ENCODE measurements at regions not wholly inside any gene's neighbourhood (a gene's known extent, or its start where the extent isn't known, plus 50 kb on each side); places are given as distances from the start of the nearest gene placed in this dataset.
A peak's percentile ranks its signal among the peaks of the same experiment; 100 is the strongest.
"Not testable (repeated sequence)": the region's sequence is repeated elsewhere in the genome, so short reads cannot be mapped to it uniquely, and the experiment has no call there.

DNA sequence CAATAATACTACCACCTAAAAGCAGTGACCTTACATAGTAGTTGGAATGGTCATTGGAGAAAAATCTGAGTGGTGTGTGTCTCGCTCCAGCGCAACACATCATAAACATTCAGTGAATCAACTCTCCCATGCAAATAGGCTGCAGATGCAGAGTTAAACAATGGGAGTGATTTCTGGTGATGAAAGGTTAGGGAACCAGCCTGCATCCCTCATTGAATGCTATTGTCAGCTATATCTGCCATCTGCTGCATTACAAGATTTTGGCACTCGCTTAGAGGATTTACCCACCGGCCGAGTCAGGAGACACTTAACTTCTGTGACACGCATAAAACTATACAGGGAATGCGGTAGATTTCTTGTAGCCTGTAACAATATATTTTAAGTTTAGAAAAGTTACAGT is 900.9 kb downstream of the FLRT2 start:
- peak; percentile 74 for DNase-seq

DNA sequence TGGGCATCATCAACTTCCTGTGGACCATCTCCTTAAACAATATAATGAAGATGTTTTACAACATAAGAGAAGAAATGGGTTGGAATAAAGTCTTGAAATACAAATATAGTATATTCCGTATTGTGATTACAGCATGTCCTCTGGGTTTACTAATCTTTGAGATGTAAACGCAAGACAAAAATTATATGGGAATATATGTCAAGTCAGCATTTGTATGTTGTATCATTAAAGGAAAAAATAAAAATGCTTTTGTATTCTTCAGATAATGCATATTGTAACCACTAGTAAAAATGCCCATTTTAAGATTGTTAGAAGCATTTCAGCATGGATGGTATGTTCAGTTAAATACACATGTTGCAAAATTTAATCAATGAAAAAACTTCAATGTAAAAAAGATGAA is 893.3 kb downstream of the FLRT2 start:
- no peak for DNase-seq

DNA sequence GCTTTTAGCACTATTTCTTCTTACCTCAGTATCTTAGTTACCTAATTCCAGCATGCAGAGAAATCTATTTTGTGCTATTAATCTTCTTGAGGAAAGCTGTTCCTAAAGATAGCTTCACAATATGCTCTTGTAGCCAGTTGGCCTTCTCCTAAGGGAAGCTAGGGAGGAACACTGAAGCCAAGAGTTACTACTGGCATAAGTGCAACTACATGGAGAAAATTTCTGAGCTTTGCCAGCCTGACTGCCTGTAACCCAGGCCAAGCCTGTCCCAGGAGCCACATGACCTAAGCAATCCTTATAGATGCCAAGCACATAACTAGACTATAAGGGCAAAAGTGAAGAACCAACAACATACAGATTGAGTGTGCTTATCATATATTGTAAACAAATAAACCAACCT is 890.2 kb downstream of the FLRT2 start:
- DNase-seq: no peak

DNA sequence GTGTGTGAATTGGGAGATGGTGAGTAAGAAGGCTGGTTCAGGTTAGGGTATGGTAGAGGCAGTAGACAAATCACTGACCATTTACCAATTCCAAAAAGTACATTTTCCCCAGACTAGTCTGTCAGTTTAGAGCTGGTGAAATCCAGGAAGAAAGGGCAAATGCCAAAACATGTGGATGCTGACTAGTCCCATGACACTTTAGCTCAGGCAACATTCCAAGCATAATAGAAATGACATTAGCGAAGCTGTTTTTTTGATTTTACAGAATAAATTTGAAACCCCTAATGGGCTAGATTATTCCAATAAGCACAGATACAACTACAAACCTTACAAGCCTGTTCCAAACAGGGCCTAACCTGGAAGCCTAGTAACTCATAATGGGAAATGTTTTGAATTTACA is 884.2 kb downstream of the FLRT2 start:
- no peak for DNase-seq

DNA sequence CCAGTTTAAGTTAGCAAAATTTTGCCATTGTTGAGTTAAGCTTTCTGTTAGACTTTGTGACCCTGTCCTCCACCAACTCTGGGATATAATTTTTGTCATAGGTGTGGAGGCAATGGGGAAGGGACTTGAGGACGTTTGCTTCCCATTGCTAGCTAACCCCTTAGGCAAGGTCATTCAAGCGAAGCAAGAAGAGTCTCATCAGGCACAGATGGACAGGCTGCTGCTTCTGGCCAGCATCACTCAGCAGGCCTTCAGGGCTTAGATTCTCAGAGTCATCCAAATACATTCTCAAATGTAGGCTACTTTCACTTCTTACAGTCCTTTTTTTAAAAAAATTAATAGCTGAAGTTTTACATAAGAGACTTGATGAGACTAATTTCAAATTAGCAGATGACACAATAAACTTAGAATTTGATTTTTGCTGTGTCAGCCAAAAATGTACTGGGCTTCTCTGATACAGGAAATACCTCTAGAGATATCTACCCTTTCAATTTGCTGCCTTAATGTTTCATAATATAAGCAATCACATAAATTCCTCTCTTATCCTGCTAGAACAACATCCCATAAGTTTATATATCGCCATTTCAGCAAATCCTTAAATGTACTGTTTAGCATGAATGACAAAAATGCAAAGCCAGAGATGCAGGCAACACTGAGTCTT is 875.2 kb downstream of the FLRT2 start:
- no peak for DNase-seq

DNA sequence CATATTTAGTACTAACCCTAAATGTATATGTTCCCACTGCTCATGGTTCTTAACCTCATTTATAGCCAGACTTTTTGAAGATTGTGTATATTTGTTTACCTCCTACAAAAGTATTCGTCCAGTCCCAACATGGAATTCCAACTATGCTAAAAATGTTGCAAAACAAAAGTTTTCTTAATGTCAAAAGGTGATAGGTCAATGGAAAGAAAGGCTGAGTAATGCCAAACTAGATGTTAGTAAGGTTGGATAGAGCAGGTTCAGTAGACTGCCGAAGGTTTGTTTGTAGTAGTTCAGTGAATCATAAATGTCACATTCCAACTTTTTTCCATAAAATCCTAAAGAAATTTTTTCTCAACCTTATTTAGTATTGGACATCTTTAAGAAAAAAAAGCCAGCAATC is 874.5 kb downstream of the FLRT2 start:
- DNase-seq: no peak

DNA sequence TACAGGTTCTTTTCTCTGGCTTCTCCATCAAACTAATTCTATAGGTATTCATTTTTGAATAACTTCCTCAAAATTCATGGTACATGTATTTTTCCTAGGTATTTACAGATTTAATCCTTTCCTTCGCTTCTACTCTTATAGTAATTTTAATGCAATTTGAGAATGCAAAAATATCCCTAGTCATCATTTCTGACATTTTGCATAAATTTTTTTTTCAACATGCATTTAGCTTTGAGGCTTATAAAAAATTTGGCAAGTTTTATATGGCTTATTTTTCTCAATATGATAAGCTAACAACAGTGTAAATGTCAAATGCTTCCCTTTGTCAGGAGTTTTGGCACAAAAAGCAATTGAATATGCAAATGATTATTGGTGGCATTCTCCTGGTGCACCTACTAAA is 872.6 kb downstream of the FLRT2 start:
- DNase-seq: no peak

DNA sequence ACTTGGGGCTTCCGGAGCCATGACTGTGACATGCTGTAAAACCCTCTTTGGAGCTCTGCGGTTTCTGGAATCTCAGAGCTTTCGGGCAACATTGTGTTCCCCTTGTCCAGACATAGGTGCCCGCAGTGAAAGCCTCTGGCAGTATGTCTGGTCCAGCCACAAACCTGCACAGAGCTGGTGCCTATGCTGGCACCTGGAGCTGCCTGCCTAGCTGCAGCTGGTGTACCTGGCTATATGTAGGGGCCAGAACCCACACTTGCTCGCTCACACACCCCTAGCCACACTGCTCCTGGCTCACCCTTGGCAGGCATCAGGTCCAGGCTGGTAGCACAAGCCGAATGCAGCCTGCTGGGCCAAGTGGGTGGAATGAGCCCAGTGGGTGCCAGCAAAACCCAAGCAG is 861.1 kb downstream of the FLRT2 start:
- no peak for DNase-seq

DNA sequence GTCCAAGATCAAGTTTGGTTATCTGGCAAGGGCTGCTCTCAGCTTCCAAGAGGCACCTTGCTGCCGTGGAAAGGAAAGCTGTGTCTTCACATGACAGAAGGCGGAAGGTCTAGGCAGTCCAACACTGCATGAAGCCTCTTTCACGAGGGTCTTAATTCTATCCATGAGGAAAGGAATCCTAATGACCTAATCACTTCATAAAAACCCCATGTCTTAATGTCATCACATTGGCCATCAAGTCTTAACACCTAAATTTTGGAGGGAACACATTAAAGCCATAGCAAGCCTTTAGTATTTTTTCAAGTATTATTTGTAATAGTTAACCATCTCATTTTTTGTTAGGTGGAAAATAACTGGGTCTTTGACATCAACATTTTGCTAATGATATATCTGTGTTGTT is 858.3 kb downstream of the FLRT2 start:
- no peak for DNase-seq

DNA sequence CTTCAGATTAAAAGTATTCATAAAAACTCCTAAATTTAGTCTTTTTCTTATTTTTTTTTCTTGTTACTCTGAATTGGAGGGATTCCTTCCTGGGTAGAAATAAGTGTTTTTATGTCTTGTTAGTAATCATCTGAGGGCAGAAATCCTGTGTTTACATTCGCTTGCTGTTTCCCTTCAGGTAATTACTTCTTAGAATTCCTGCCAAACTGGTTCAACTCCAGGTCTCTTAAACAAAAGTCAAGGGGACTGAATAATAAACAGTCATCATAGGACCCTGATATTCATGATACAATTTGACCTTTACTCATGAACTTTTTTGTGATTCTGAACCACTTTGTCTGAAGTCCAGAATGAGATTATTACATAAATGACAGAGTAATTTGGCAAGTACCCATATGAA is 843.9 kb downstream of the FLRT2 start:
- no peak for DNase-seq

DNA sequence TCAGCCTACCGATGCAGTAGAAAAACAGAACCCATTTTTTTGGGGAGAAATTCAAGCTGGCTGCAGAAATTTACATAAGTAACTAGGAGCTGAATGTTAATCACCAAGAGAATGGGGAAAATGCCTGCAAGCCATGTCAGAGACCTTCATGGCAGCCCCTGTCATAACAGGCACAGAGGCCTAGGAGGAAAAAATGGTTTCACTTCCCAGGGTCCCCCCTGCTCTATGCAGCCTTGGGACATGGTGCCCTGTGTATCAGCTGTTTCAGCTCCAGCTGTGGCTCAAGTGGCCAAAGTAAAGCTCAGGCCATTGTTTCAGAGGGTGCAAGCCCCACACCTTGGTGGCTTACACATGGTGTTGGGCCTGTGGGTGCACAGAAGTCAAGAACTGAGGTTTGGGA is 842.5 kb downstream of the FLRT2 start:
- DNase-seq: no peak

DNA sequence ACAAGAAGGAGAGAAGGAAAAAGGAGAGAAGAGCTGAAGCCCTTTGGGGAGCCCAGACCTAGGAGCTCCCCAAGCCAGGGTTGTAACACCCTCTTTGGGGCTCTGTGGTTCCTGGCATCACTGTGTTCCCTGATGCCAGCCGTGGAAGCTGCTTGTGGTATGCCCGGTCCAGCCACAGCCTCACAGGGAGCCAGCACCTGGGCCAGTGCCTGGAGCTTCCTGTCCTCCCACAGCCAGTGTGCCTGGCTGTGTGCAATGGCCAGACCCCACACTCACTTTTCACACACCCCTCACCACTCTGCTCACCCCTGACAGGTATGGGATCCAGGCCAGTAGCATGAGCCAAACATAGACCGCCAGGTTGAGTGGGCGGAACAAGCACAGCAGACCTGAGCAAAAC is 834.7 kb downstream of the FLRT2 start:
- no peak for DNase-seq

DNA sequence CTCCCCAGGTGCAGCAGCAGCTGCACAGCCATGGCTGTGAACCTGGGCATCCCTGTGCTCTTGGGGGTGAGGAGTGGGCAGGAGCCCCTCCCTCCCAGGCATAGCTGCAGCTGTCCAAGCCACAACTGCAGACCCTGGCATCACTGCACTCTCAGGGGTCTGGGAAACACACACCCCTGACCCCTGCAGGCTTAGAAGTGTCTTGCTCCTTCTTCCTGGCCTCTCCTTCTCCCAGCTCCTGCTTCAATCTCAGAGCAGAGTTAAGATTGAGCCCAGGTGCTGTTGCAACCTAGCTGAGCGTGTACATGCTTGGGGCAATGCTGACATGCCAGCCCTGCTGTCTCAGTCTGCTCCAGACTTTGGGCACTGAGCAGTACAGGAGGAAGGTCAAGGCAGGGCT is 833.6 kb downstream of the FLRT2 start:
- no peak for DNase-seq

DNA sequence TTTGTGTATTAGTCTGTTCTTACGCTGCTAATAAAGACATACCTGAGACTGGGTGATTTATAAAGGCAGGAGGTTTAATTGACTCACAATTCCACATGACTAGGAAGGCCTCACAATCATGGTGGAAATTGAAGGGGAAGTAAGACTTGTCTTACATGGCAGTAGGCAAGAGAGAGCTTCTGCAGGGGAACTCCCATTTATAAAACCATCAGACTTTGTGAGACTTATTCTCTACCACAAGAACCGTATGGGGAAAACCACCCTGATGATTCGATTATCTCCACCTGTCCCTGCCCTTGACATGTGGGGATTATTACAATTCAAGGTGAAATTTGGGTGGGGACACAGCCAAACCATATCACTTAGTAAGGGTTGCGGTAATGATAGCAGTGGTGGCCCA is 833.1 kb downstream of the FLRT2 start:
- no peak for DNase-seq

DNA sequence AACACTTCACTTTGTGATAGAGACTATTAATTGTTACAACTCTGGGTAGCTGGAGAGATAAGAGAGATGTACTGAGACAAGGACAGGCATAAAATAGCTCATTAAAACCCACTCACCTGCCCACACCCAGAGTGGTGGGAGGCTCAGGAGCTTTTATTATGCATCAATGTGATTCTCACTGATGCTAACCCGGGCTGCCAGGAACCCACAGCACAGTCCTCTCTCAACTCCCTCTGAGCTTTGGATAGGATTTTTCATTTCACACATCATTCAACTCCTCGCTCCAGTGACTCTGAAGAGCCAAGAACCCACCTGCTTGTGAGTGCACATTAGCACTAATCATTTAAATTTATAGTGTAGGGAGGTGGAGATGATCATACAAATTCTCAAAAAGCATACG is 827.9 kb downstream of the FLRT2 start:
- DNase-seq: peak; percentile 91

DNA sequence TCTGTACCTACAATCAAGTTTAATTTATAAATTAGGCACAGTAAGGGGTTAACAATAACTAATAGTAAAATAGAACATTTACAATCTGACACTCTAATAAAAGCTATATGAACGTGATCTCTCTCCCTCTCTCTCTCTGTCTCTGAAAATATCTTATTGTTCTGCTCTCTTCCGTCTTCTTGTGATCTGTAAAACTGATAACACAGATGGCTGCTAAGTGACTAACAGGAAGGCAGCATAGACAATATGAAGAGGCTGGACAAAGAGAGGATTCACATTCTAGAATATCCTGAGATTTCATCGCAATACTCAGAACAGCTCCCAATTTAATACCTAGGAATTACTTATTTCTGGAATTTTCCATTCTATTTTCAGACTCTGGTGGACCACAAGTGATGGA is 827.2 kb downstream of the FLRT2 start:
- no peak for DNase-seq

DNA sequence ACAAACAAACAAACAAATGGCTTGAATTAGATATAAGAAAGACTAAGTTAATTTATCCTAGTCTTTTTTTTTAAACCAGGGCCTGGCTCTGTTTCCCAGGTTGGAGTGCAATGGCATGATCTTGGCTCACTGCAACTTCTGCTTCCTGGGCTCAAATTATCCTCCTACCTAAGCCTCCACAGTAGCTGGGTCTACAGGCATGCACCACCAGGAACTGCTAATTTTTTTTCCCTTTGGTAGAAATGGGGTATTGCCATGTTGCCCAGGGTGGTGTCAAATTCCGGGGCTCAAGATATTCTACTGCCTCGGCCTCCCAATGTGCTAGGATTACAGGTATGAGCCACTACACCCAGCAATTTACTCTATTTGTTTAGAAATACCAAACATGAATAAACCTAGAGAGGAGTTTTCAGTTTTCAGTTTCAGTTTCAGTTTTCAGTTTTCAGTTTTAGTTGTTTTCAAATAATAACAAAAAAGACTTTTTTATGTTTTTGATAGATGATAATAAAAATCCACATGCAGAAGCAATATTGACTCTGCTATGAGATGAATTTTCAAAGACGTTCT is 817.0 kb downstream of the FLRT2 start:
- no peak for DNase-seq

DNA sequence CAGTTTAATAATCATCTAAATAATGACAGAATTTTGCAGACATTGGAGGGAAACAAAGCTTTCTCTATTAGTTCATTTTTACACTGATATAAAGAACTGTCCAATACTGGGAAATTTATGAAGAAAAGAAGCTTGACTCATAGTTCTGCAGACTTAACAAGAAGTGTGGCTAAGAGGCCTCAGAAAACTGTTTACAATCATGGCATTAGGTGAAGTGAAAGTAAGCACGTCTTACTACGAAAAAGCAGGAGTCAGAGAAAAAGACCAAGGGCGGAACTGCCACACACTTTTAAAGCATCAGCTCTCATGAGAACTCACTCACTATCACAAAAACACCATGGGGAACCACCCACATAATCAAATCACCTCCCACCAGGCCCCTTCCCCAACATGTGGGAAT is 804.4 kb downstream of the FLRT2 start:
- DNase-seq: no peak

DNA sequence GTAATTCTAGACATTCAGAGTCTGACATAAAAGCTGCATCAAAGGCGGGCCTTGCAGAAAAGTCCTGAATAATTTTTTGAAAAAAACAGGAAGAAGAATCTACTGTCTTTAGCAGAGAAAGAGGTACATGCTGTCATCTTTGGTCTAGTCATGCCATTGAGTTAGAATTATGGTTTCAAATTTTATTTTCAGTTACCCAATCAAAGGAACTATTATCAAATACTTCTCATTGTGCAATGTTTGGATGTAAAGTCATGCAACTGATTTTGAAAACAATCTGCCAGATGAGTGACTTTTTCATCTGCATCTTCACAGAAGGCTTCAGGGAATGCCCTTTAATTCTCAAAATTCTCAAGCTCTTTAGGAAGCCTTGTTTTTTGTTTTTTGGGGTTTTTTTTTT is 803.5 kb downstream of the FLRT2 start:
- DNase-seq: no peak

DNA sequence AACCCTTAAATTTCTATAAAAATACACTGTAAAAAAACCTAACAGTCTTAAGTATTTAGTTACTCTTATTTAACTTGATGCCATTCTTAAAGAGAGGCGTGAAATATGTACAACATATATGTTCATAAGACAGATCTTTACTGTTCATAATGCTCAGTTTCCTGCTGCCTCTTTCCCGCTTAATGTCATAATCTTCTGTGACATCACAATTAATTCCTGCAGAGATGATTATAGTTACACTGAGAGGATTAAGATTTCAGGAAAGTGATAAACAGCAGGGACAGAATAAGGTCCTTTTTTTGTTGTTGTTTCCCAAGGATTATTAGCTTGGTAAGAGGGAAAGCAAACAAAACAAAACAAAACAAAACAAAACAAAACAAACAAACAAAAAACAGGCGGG is 801.4 kb downstream of the FLRT2 start:
- no peak for DNase-seq

DNA sequence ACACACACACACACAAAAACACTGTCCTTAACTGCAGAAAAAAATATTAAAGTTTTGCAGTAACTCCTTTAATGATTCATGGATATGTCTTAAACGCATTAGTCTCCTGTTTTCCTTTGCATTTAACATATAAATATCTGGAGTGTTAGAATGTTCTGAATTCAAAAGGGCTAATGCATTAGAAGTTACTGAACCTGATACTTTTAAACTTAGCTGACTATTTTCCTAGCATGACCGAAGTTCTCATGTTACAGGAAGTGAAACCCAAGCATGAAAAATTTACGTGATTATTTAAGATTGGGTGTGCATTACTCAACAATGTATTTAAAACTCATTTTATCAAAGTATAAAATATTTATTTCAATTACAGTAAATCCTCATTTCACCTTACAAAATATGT is 791.2 kb downstream of the FLRT2 start:
- DNase-seq: no peak

DNA sequence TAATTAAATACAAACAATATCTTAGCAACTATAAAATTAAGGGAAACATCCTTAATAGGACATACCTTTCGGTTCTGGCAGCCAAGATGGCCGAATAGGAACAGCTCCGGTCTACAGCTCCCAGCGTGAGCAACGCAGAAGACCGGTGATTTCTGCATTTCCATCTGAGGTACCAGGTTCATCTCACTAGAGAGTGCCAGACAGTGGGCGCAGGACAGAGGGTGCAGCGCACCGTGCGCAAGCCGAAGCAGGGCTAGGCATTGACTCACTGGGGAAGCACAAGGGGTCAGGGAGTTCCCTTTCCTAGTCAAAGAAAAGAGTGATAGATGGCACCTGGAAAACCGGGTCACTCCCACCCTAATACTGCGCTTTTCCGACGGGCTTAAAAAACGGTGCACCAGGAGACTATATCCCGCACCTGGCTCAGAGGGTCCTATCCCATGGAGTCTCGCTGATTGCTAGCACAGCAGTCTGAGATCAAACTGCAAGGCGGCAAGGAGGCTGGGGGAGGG is 782.3 kb downstream of the FLRT2 start:
- DNase-seq: not testable (repeated sequence)

DNA sequence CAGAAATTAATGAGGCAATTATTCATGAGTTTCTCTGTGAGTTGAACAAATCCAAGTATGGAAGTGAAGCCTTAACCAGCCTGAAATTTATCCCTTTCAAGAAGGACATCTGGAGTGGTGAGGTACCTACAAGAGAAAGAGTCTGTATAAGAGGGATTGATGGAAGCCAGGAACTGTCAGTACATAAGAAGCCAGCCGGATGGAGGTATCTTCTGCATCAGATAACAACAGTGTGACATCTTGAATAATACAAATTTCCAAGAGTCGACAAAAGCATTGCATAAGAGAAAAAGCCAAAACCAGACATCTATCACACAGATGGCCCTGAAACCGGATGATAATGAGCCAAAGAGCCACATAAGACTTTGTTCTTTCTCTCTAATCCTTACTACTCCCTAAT is 781.2 kb downstream of the FLRT2 start:
- DNase-seq: no peak

DNA sequence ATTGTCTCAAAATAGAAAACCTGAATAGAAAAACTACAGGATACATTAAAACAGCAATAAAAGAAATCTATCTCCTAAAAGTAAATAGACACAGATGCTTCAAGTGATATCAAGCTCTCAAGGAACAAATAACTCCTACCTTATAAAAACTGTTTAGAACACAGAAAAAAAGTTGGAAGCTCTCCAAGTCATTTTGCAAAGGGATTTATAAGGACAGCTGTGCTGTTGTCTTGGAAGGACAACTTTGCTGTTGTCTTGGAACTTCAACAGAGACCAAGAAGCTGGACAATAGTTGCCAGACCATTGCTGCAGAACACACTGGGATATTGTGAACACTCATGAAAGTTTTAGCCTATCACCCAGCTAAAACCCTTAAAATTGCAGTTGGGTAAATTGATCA is 780.7 kb downstream of the FLRT2 start:
- DNase-seq: no peak

DNA sequence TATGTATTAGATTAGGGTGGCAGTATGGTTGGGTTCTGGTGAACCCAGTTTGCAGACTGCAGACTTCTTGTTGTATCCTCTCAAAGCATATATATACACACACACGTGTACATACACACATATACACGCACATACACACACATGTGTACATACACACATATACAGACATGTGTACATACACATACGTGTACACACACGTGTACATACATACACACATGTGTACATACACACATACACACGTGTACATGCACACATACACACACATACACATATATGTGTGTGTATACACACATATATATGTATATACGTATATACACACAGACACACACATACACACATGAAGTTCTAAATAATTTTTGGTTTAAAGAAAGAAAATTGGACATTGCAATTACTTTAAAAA is 780.2 kb downstream of the FLRT2 start:
- DNase-seq: no peak

All from NCI-H345 (cell line).